HFFc6 (cell line): ENCODE measurements at regions not wholly inside any gene's neighbourhood (a gene's known extent, or its start where the extent isn't known, plus 50 kb on each side); places are given as distances from the start of the nearest gene placed in this dataset.

Experiments
- DNase-seq: peaks from one replicate; pipeline ENCODE4 v3.0.0-alpha.2; 2018
- H3K27ac Mint-ChIP-seq: 2 replicates; pipeline ENCODE4 v1.8.0; 2020; ENCODE audit warnings: mild to moderate bottlenecking, mixed read lengths
- H3K27me3 Mint-ChIP-seq: 2 replicates; pipeline ENCODE4 v1.8.0; 2021; ENCODE audit warnings: mild to moderate bottlenecking, moderate library complexity, mixed read lengths; ENCODE audit not compliant: insufficient read depth
- H3K36me3 Mint-ChIP-seq: 2 replicates; pipeline ENCODE4 v1.8.0; 2021; ENCODE audit warnings: low read depth, mixed read lengths
- H3K4me1 Mint-ChIP-seq: 2 replicates; pipeline ENCODE4 v1.8.0; 2020; ENCODE audit warnings: low read depth, mixed read lengths
- H3K4me3 Mint-ChIP-seq: 2 replicates; pipeline ENCODE4 v1.8.0; 2020; ENCODE audit warnings: mild to moderate bottlenecking, moderate library complexity, mixed read lengths
- H3K9me3 Mint-ChIP-seq: 2 replicates; pipeline ENCODE4 v1.8.0; 2020; ENCODE audit warnings: mild to moderate bottlenecking, mixed read lengths
- CTCF ChIP-seq: fragments of 200-600 bp; sonication (generic); IDR thresholded peaks from 2 replicates; pipeline ENCODE4 v1.5.0; 2021; ENCODE audit warnings: antibody characterized with exemption, mild to moderate bottlenecking

GRCh38 chr2:106701203-106702022, 184.6 kb downstream of the ST6GAL2 start:
- DNase-seq, result no peak
- H3K4me1 Mint-ChIP-seq, result no peaks in the 10 kb centered on the region
- no peak overlapping the region for H3K27ac Mint-ChIP-seq
- no peak overlapping the region for H3K4me3 Mint-ChIP-seq
- no peak for TF ChIP-seq CTCF
- peaks cover 27% of the 10 kb centered on the region for H3K9me3 Mint-ChIP-seq
- H3K27me3 Mint-ChIP-seq, result peaks cover 2% of the 10 kb centered on the region; the same call in 1 of the 2 replicates
- no peaks in the 10 kb centered on the region for H3K36me3 Mint-ChIP-seq

- H3K36me3 Mint-ChIP-seq, result no peaks in the 10 kb centered on the region
- peaks cover 2% of the 10 kb centered on the region; the same call in 1 of the 2 replicates for H3K27me3 Mint-ChIP-seq
- H3K27ac Mint-ChIP-seq, result no peak overlapping the region
- peaks cover 32% of the 10 kb centered on the region for H3K9me3 Mint-ChIP-seq
- no peak for DNase-seq
- no peak for TF ChIP-seq CTCF
- H3K4me3 Mint-ChIP-seq, result no peak overlapping the region
- no peaks in the 10 kb centered on the region for H3K4me1 Mint-ChIP-seq
These were observed 182.8 kb downstream of the ST6GAL2 start for GRCh38 chr2:106703161-106703560.

DNA sequence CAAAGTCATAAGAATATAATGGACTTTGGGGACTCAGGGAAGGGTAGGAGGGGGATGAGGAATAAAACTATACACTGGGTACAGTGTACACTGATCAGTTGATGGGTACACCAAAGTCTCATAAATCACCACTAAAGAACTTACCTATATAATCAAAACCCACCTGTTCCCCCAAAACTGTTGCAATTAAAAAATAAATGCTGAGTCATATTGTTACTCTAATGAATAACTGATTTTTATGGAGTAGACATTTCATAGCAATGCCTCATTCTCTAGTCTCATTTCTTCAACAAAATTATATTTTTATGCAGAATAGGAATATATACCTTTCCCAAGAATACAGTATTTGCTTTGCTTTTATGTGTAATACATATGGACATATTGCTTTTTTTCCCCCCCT, 181.2 kb downstream of the ST6GAL2 start:
- Mint-ChIP-seq H3K36me3 (no peaks in the 10 kb centered on the region), H3K27ac (no peak overlapping the region), H3K4me1 (no peaks in the 10 kb centered on the region), H3K4me3 (no peak overlapping the region), H3K9me3 (peaks cover 32% of the 10 kb centered on the region), H3K27me3 (peaks cover 2% of the 10 kb centered on the region)
- DNase-seq, result no peak
- no peak for TF ChIP-seq CTCF

DNA sequence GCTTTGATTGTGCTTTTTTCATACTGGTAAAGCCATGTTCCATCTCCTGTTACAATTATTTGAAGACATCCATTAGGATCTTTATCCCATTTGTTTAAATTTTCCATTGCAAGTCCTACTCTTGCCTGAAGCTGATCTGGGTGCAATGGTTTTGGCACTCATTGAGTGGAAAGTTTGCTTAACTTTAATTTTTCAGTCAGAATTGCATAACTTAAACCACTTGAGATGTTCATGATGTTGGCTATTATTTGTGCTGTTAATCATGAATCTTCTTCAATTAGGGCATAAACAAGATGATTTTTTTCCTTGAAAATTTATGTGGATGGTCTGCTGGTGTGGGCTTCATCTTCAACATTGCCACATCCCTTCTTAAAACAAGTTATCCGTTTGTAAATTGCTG, 180.1 kb downstream of the ST6GAL2 start:
- no peak for DNase-seq
- Mint-ChIP-seq H3K27ac (no peak overlapping the region), H3K4me1 (no peaks in the 10 kb centered on the region), H3K9me3 (peaks cover 30% of the 10 kb centered on the region), H3K27me3 (peaks cover 2% of the 10 kb centered on the region), H3K4me3 (no peak overlapping the region), H3K36me3 (no peaks in the 10 kb centered on the region)
- TF ChIP-seq CTCF, result no peak

- peaks cover 31% of the 10 kb centered on the region for H3K9me3 Mint-ChIP-seq
- H3K27ac Mint-ChIP-seq, result no peak overlapping the region
- no peak for DNase-seq
- peaks cover 2% of the 10 kb centered on the region for H3K27me3 Mint-ChIP-seq
- H3K36me3 Mint-ChIP-seq, result no peaks in the 10 kb centered on the region
- no peaks in the 10 kb centered on the region for H3K4me1 Mint-ChIP-seq
- H3K4me3 Mint-ChIP-seq, result no peak overlapping the region
- TF ChIP-seq CTCF, result no peak
These were observed 179.7 kb downstream of the ST6GAL2 start for GRCh38 chr2:106706283-106706682.
